ENCODE measurements at regions not wholly inside any gene's neighbourhood (a gene's known extent, or its start where the extent isn't known, plus 50 kb on each side); places are given as distances from the start of the nearest gene placed in this dataset.

DNA sequence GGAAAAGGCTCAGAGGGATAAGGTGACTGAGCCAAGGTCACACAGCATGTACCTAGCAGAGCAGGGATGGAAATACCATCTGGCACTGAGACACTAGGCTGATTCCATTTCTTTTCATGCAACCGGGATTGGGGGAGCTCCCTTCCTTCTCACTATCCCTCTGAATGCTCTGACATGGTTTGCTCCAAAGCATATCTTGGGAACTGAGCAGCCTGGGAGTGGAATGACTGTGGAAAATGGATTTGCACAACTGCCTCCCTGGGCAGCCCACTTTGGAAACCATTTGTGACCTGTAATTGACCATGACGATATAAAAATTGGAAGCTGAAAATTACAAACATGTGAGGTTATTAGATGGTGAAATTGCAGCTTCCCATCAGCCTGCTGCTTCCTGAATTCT lies 309.0 kb upstream of the CHD6 start:
- no peak for TF ChIP-seq EZH2phosphoT487 (IDR thresholded peaks at IDR 0.05; ENCODE audit: unreplicated experiment)
- TF ChIP-seq, protein P1, sequence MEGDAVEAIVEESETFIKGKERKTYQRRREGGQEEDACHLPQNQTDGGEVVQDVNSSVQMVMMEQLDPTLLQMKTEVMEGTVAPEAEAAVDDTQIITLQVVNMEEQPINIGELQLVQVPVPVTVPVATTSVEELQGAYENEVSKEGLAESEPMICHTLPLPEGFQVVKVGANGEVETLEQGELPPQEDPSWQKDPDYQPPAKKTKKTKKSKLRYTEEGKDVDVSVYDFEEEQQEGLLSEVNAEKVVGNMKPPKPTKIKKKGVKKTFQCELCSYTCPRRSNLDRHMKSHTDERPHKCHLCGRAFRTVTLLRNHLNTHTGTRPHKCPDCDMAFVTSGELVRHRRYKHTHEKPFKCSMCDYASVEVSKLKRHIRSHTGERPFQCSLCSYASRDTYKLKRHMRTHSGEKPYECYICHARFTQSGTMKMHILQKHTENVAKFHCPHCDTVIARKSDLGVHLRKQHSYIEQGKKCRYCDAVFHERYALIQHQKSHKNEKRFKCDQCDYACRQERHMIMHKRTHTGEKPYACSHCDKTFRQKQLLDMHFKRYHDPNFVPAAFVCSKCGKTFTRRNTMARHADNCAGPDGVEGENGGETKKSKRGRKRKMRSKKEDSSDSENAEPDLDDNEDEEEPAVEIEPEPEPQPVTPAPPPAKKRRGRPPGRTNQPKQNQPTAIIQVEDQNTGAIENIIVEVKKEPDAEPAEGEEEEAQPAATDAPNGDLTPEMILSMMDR (conservative IDR thresholded peaks at IDR 0.05; ENCODE audit: low read depth in 2 of 2): no peak
- no peak for TF ChIP-seq EZH2 (IDR thresholded peaks at IDR 0.05; ENCODE audit: low read depth, unreplicated experiment)
- TF ChIP-seq, protein P2, sequence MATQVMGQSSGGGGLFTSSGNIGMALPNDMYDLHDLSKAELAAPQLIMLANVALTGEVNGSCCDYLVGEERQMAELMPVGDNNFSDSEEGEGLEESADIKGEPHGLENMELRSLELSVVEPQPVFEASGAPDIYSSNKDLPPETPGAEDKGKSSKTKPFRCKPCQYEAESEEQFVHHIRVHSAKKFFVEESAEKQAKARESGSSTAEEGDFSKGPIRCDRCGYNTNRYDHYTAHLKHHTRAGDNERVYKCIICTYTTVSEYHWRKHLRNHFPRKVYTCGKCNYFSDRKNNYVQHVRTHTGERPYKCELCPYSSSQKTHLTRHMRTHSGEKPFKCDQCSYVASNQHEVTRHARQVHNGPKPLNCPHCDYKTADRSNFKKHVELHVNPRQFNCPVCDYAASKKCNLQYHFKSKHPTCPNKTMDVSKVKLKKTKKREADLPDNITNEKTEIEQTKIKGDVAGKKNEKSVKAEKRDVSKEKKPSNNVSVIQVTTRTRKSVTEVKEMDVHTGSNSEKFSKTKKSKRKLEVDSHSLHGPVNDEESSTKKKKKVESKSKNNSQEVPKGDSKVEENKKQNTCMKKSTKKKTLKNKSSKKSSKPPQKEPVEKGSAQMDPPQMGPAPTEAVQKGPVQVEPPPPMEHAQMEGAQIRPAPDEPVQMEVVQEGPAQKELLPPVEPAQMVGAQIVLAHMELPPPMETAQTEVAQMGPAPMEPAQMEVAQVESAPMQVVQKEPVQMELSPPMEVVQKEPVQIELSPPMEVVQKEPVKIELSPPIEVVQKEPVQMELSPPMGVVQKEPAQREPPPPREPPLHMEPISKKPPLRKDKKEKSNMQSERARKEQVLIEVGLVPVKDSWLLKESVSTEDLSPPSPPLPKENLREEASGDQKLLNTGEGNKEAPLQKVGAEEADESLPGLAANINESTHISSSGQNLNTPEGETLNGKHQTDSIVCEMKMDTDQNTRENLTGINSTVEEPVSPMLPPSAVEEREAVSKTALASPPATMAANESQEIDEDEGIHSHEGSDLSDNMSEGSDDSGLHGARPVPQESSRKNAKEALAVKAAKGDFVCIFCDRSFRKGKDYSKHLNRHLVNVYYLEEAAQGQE (IDR thresholded peaks at IDR 0.05; ENCODE audit: unreplicated experiment): no peak
- TF ChIP-seq JUNB (IDR thresholded peaks at IDR 0.05; ENCODE audit: unreplicated experiment): no peak
- TF ChIP-seq POLR2AphosphoS5 (IDR thresholded peaks at IDR 0.05; ENCODE audit: low read depth): no peak
- TF ChIP-seq ZNF114 (CRISPR knock-in tag; IDR thresholded peaks at IDR 0.05): no peak
